ENCODE measurements at regions not wholly inside any gene's neighbourhood (a gene's known extent, or its start where the extent isn't known, plus 50 kb on each side); places are given as distances from the start of the nearest gene placed in this dataset.
A peak's percentile ranks its signal among the peaks of the same experiment; 100 is the strongest.

DNA sequence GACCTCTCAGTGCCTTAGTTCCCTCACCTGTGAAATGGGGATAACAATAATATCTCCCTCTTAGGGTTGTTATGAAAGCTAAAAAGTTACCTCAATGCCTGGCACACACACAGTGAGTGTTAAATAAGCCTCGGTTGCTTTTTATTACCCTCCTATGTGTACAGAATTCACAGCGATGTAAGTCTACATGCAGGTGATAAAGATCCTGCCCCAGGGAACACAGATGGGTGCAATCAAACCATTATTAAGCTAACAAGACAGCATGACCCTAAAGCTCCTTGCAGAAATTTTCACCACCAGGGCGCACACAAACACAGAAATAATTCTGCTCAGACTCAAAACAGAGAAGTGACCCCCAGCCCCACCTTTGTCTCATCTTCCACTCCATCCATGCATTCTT is 261.9 kb downstream of the SNX10 start:
- DNase-seq, result no peak

DNA sequence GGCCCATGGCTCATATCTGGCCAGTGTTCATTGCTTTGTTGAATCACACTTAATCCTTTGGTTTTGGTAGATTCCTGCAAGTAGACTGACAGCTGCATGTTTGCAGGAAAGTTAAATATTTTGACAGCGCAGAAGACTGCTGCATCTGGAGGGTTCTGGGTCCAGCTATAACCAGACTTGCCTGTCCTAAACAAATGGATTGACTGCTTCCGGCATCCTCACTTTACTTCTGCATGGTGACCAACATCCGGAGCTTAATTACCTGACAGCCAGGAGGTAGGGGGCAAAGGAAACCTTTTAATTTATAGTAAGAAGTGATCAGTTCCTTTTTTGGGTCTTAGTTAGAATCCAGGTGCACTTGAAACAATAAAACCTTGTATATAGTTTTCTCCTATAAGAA is 263.3 kb downstream of the SNX10 start:
- DNase-seq, result no peak

DNA sequence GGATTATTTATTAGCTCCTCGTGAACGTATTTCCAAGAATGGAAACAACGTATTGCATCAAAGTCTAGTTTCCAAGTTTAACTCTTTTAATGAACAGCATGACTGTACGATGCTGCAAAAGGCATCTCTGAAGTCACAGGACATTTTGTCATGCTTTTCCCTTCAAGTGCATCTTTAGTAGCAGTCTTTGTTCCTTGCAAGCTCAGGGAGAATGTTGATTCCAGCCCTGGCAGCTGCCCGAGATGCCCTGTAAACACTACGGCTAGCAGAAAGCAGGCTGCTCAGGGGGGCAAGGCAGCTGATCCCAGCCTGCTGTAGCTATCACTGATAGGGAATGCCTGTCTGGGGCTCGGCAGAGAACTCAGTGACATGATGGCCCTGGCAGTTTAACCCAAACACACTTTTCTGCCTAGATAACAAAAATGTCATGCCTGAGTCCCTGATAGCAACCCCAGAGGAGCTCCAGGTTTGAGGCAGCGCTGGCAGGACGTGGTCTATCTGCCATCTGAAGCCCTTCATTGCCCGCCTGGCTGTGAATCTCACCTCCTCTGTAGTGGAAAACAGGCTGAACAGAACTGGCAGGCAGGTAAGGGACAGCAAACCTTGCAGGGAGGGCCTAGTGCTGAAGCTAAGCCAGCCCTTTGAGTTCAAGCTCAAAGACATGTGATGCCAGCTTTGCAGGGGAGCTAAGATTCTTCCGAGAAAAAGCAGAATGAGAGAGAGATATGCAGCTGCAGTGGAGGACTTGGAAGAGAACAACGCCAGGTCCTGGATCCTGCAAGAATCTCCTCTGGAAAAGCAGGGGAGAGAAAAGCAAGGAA is 264.6 kb downstream of the SNX10 start:
- no peak for DNase-seq

DNA sequence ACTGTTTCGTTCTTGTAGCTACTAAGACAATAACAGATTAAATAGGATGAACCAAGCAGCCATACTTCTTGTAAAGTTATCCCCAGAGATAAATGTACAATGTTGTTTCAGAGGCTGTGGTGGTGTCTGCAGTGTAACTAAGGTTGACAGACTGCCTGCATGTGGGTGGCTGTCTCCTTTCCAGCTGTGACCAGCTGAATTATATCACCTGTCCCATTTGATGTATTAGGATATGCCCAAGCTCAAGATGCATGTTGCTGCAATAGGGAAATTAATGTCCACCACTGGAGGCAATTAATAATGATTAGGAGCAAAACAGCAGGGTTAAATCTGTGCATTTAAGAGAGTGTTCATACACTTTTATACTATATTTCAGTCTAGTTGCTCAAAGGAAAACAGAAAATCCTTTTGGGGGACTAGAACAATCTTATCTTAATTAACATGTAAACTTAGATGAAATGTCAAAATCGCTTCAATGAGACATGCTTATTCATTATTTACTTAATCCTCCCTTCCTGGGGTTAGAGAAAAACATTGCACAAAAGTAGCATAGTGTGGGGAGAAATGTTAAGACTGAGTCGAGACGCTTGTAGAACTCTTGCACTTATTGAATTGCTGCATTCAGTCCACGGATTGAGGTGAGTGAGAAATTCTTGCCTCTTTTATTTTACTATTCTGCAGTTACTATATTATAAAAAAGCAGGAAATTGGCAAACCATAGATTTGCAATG is 269.0 kb downstream of the SNX10 start:
- no peak for DNase-seq

DNA sequence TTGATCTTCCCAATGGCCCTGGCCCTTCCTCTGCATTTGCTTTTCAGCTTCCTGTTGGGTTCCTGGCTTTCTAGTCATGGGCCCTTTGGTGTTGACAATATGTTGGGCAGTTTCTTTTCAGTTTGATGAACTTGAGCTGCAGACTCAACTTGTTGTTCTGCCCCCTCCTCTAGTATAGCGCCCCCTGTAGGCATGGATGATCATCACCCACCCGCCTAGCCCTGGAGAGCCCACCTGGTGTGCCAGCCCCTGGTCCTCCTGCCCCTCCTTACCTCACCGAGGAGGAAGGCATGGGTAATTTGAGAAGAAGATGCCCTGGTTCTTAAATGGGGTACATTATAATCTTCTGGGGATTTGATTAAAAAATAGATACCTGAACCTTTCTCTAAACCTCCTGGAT is 271.2 kb downstream of the SNX10 start:
- no peak for DNase-seq

DNA sequence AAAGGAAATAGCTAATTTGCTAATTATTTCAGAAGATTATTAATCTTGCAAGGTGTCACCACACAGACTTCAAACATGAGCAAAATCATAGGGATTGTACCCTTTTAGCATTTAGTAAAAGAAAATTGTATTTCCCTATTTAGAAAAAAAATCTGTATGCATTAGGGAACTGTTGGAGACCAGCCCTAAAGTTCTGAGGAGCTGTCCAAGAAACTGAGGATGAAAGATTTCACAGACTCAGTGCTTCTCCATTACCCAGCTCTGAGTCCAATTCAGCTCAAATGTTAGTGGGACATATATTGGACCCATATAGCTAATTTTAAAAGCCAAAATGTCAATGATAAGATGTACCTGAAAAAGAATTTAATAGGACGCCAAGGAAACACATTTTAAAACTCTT is 271.7 kb downstream of the SNX10 start:
- DNase-seq, result no peak

DNA sequence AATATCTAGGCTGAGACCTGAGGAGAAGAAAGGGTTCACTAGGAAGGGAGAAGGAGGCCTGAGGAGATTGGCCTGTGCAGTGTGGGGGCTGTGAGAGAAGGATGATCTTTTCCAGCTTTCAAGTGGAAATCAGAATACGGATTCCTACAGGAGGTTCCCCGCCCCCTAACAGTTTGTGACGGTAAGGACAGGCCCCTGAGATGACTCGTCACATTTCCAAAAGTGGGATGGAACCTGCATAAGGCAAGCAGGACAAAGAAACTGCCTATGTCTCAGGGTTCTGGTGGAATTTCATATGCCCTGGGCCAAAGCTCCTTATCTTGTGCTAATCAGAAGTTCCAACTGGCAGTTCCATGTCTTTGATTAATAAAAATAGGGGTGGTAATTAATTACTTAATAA is 275.6 kb downstream of the SNX10 start:
- DNase-seq, result no peak

DNA sequence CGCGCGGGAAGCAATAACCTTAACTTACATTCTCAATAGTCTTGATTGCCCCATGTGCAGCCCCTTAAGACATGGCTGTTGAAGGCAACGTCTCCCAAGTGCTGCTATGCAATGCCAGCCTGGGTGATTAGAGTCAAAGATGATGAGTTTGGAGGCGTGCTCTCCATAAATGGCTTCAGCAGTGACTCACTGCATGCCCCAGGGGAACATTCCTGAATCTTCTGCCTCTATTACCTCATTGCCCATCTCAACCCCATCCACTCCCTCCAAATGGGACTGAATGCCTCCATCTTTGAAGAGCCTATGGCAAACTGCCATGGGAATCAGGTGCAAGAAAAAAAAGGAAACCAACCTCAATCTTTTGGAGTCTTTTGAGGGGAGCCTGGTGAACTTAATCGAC is 282.8 kb downstream of the SNX10 start:
- DNase-seq, result no peak

DNA sequence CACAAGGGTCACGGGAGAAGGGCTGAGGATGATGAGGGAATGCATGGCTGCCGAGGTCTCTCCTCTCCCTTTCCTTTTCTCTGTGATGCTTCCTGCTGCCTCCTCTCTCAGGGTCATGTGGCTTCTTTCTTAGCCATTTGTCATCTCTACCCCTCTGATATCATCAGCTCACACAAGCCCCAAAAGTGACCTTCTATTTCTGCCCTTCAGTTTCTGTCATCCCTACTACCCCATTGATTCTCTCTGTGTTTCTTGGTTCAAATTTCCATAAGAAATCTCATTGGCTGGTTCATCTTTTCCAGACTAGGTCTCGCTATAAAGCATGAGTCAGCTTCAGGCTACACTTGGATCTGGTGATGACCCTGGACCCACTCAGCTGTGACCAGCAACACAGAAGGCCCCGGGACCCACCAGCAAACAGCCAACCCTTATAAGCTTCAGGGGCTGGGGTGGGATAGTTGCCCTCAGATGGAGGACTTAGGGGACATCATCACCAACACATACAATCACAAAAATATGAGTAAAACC is 284.3 kb downstream of the SKAP2 start:
- no peak for DNase-seq

DNA sequence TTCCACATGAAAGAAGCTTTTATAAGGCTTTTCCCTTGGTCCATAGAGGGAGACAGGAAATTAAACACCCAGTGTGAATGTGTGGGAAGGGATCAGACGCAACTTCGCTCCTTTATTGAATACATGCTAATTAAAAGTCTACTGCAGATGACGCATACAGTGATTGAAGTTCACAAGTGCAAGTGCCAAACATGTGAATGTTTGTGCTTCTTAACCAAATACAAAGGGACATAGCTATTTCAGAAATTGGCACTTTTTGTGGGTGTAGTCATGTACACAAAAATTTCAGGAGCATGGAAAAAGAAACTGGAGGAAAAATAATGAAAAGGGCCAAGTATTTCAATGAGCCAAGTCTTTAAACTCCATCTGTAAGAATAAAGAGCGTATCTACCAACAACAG is 283.7 kb downstream of the SKAP2 start:
- peak; percentile 15 for DNase-seq

DNA sequence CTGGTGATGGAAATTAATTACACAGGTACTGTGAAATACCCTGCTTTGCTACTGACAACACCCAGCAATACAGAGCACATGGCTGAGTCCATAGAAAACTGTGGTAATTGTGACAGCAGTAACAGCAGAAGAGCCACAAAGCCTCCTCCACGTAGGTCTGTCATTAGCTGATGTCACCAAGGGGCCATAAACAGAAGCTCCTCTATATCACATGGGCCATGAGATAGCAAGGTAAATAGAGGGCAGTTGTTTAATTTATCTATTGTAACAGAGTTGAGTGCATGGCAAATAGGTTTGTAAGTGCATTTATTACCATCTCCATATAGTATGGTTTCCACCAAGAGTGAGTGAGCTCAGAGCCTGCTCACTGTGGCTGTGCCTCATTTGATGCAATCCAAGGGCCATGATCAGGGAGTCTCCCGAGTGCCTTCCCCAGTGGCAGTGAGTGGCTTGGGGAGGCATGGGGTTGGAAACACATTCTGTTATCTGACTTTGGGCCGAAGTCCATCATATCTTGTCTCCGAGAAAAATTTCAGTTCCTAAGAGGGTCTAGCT is 281.2 kb downstream of the SKAP2 start:
- no peak for DNase-seq

DNA sequence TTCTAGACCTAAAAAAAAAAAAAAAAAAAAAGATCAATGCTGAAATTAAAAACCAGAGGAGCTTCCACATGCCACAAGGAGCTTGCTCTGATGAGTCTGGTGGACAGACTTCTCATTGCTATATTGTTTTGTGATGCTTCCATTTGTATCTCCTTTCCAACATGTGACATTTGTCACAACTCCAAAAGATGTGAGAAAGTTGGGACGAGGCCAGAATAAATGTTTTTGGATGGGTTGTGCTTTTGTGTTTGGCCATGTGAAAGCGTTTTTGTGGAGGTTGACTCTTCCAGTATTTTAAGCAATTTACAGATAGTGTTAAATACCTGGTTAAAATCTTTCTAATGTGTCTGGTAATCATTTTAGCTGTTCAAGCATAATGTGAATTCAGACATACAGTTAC is 280.1 kb downstream of the SKAP2 start:
- no peak for DNase-seq

DNA sequence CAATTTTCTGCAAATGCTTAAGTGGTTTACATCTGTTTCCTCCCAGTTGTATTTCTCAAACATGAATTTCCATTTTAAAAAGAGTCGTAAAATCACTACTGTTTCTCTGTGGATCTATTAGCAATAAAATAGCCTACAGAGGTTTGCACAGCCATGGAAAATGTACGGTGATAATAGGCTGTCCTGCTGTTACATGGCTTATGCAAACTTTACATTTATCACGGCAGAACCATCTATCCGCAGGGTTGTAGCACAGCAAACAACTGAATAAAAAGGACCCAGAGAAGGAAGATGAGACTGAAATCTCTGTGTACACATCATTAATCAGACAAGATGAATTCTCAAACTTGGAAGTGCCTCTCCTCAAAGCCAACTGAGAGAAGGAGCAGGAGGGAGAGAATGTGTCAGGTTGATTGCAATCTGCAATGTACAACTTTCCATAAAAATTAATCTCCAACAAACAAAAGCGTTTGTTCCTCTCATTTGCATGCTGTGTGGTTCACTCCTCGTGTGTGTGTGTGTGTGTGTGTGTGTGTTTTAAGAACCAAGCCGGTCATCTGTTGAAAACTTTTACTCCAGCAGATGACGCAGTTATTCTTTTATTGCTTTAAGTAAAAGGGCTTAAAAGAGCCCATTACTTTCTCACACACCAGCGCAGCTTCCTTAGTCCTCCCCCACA is 279.3 kb downstream of the SKAP2 start:
- DNase-seq, result peak; percentile 18

DNA sequence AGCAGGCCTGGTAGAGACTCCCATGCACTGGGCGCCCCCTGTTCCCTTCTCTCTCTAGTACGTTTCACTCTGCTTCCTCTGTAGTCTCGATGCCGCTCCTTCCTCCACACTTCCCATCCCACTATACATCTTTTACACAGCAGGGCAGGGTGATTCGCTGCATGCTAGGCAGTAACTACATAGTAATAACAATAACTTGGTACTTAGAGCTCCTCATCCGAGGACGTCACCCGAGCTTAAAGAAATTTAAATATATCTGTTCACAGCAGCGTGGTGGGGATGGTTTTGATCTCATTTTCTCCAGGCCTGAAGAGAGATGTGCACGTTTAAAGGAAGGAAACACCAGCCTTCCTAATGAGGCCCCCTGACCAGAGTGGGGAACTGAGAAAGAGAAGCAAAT is 276.9 kb downstream of the SKAP2 start:
- no peak for DNase-seq

DNA sequence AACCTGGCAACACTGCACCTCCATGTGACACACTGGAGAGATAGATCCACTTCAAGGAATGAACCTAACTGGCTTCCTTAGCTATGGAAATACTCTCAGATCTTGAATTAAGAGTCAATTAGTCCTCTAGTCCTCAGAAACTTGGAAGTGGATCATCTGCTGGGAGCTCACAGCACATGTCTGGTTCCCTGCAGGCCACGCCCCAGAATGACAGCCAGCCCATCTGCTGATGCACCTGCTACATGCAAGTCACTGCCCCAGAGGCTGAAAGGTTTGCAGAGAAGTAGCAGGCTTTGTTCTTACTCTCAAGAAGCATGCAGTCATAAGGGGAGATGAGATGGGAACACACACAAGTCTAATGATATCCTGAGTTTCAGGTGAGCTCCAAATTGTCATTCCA is 275.9 kb downstream of the SKAP2 start:
- DNase-seq, result no peak

DNA sequence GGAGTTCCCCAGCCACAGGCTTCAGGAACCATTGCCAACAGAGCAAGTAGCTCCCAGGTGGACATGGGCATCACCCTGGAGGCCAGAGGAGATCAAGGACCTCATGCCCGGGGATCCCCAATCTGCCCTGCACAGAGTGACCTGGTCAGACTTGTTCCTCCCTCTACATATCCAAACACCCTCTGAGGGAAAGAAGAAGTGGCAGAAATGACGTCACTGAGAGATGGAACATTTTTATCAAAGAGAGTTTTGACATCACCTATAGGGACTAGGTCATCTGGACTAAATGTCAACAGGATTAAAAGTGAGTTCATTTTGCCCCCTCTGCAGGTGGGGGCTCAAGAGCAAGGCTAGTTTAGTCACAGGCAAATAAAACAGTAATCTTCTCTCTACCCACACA is 273.7 kb downstream of the SKAP2 start:
- DNase-seq, result no peak

DNA sequence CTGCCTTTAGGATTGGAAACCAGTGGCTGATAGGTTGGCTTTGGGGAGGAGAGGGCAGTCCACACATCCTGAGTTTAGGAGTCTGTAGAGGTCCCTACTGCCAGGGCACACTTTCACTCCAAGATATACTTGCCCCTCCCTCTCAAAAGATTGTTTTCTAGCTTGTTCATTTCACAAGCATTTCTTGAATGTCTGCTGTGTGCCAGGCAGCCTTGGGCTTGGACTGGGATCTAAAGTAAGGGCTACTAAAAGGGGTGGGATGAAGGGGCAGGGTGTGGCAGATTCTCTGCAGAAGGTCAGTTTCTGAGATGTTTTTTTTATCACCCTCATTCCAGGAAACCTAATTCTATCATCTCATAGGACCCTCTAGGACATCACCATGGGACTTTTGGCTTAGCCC is 272.4 kb downstream of the SKAP2 start:
- no peak for DNase-seq

DNA sequence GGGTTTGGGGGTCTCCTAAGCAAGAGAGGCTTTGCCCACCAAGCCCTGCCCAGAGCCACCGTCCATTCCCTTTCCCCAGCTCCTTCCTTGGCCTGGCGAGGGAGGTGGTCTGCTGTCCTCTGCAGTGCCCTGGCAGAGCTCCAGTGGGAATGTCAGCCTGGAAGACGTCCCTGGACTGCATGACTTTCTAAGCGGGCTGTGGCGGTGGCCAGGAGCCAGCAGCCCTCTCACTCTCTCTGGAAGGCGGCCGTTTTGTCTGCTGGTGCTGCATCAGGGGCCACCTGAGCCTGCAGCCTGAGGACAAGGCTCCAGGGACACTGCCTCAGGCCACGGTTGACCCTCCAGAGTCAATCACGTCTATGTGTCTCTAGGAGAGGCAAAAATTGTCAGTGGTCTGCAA is 271.0 kb downstream of the SKAP2 start:
- peak; percentile 40 for DNase-seq

DNA sequence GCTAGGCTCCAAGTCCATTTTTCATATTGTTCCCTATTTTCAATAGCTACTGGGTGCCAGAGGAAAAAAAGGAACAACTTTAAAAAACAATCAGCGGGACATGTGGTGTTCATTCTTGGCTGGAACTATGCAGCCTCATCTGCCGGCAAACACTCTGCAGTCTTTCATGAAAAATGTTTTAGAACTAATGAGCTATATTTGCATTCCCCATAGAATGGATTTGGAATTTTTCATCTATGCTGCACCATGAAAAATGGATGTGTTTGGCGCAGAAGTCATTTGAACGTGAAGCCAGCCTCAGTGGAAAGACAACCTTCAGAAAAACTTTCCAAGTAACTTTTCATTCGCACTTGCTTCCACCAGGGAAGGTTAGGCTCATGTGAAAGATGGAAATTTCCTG is 270.5 kb downstream of the SKAP2 start:
- peak; percentile 77 for DNase-seq

DNA sequence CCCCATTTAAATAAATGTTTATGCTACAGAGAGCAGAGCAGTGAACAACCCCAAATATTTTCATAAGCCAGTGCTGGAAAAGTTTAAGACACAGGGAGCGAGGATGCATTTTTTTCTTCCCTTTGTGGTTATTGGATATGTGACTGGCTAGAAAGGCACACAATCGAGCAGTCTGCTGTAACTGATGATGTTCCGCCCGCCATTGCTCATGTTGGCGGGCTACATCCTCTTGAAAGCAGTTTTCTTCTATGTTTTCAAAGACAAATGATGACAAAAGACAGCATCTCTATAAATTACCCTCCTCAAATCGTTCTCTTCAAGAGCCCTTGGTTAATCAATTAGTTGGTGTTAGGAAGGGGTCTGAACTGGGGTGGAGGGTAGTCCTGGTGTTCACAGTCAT is 269.8 kb downstream of the SKAP2 start:
- no peak for DNase-seq

DNA sequence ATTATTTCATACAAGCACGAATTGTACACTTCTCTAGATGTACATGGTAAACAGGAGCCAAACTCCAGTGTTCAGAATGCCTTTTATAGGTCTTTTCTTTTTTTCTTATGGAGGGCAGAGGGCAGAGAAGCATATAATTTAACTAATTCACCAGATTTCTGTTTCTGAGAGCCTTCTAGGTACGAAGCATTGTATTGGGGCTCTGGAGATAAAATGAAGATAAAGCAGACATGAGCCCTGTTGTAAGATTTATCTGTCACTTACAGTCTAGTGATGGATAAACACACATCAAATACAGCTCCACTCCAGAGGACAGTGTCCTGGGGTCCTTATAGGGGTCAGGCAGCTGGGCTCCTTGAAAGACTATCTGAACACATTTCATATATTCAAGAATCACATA is 265.5 kb downstream of the SKAP2 start:
- DNase-seq, result no peak

DNA sequence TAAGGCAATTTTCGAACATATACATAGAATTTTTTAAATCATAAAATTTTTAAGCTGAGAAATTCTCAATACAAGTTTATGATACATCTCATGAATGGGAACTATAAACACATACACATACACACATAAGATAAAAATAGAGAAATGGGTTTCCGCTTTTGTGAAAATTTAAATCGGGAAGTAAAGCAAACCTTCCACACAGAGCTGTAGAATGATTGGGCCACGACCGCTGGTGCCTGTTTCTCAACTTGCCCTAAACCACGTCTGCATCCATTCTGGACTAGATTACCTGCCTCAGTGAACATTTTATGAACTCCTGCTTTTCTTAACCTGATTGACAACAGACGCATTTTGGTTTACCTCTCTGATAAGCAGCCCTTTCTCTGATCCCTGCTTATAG is 264.4 kb downstream of the SKAP2 start:
- no peak for DNase-seq

DNA sequence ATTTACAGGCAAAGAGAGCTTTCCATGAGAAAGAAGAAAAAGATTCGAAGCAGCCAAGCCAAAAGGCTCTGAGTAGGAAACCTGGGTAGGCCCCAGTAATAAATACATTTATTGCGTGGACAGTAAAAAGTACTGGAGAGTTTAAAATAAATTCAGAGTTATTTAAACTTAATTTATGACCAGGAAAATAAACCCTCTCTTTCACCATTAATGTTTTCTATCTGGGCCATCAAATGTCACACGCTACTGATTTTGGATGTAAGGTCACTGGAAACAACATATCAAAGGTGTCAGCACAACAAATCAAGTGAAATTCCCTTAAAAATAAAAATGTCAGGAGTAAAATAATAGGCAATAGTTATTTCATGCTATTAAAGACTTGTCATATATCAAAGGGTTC is 264.0 kb downstream of the SKAP2 start:
- DNase-seq, result no peak
